ENCODE measurements at regions not wholly inside any gene's neighbourhood (a gene's known extent, or its start where the extent isn't known, plus 50 kb on each side); places are given as distances from the start of the nearest gene placed in this dataset.
"Not testable (repeated sequence)": the region's sequence is repeated elsewhere in the genome, so short reads cannot be mapped to it uniquely, and the experiment has no call there.

DNA sequence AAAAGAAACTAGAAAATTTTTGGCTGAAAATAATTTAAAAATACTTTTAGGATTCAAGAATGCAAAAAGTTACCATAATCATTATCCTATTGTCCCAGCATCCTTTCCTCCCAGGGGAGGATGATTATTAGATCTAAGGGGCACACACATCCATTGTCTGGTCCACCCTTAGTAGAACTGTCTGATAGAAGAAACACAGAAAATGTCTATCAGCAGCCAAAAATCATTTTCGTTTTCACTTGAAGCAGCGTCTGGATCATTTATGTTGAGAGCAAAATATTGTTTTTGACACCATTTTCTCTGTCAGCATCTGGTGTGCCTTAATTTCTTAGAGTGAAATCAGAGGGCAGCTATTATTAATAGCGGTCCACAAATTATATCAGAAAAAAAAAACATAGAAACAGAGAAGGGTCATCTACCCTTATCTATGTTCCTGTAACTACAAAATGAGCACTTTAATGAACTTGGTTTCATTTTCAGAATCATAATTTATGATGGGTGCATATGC lies 446.3 kb downstream of the TRAM1L1 start:
- DNase-seq, result no peak

DNA sequence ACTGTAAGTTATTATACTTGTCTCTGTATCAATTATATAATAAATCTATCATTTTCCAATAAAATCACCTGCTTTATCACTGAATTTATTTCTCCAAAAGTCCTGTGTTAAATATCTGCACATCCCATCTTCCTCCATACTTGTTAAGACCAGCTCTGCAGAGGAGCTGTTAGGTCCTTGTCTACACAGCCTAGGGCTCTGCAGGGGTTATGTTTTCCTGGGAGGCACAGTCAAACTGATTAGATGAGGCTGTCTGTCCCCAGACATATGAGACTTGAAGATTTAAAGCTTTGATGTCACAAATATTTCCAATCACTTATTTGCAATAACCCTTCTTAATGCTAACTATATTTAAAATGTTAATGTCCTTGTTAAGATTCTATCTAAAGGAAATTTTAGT lies 446.8 kb downstream of the TRAM1L1 start:
- no peak for DNase-seq

DNA sequence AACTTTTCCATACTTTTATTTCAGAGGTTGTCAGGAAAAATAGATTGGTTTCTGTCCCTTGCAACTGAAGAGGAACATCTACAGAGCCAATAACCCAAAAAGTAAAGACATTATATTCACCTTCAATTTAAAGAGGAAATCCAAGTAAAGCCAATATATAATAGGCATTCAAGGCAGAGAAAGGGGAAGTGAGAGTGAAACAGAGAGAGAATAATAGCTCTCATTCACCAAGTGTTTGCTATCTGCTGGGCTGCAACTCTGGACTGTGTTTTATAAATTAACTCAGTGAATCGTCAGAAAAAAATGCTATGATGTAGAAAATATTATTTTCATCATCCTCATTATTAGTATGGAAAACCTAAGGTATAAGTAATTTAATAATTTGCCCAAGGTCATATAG lies 448.5 kb downstream of the TRAM1L1 start:
- DNase-seq, result no peak

DNA sequence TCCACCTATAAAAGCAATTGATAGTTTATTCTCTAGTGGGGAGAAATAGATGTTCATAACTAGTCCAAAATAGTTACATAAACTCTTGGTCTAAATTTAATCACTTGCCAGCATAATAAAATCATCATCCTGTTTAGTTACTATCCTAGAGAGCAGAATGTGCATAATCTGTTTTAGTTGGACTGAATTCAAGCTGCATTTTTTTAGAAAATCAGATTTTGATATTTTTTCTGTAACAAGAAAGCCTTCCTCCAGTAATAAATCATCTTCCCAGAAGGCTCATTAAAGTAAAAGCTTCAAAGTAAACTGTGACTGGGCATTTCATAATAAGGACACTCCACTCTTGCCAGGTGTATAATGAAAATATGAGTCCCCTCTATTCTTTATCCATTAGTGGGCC lies 453.1 kb downstream of the TRAM1L1 start:
- no peak for DNase-seq

- DNase-seq, result no peak
Observed at GRCh38 chr4:116628598-116628997, 456.8 kb downstream of the TRAM1L1 start.

GRCh38 chr4:116627545-116627944 lies 457.8 kb downstream of the TRAM1L1 start:
- no peak for DNase-seq

DNA sequence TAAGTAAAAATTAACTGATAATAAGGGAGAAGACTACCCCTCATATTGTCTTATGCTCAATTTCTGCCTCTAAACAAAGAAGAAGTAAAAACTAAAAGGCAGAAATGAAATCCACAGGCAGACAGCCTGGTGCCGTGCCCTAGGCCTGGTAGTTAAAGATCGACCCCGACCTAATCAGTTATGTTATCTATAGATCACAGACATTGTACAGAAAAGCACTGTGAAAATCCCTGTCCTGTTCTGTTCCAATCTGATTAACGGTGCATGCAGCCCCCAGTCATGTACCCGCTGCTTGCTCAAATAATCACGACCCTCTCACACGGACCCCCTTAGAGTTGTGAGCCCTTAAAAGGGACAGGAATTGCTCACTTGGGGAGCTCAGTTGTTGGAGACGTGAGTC lies 465.9 kb downstream of the TRAM1L1 start:
- DNase-seq, result not testable (repeated sequence)

DNA sequence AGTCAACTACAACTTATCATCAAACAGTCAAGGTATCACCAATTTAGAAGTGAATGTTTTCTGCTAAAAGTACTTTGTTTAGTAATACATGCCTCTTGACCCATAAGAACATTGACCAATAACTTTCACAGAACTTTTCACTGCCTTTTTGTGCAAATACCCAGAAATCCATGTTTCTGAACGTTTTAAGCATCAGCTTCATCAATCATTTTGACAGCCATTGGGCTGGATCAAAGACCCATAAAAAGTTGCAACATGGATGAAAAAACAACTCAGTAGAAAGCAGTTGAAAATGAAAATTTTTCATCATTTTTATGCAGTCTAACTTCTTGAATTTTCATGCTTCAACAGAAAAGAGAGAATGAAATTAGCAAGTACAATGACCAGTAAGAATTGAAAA lies 466.7 kb downstream of the TRAM1L1 start:
- DNase-seq, result no peak

DNA sequence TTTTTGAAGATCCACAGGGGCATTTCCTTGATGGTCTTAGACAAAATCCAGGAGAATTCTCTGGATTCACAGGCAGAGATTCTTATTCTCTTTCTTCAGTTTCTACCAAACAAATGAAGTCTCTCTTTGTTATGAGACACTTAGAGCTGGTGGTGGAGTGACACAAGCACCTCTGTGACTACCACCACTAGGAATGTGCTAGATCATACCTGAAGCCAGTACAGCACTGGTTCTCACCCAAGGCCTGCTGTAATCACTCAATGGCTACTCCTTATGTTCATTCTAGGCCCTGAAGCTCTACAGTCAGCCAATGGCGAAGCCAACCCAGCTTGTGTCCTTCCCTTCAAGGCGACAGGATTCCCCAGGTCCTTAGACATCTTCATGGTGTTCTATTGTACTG lies 482.3 kb downstream of the TRAM1L1 start:
- DNase-seq, result no peak

- DNase-seq, result no peak
Observed at GRCh38 chr4:116599859-116600258, 485.5 kb downstream of the TRAM1L1 start.

DNA sequence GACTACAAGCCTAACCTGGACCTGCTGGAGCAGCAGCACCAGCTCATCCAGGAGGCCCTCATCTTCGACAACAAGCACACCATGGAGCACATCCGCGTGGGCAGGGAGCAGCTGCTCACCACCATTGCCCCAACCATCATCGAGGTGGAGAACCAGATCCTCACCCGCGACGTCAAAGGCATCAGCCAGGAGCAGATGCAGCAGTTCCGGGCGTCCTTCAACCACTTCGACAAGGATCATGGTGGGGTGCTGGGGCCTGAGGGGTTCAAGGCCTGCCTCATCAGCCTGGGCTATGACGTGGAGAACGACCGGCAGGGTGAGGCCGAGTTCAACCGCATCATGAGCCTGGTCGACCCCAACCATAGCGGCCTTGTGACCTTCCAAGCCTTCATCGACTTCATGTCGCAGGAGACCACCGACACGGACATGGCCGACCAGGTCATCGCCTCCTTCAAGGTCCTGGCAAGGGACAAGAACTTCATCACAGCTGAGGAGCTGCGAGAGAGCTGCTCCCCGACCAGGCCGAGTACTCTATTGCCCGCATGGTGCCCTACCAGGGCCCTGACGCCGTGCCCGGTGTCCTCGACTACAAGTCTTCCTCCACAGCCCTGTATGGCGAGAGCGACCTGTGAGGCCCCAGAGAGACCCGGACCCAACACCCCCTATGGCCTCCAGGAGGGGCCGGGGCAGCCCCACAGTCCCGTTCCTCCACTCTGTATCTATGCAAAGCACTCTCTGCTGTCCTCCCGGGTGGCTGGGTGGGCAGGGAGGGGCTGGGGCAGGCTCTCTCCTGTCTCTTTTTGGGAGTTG lies 486.2 kb downstream of the TRAM1L1 start:
- no peak for DNase-seq

- no peak for DNase-seq
Observed at GRCh38 chr4:116598155-116598979, 487.0 kb downstream of the TRAM1L1 start.

GRCh38 chr4:116590648-116591047 lies 494.7 kb downstream of the TRAM1L1 start:
- DNase-seq, result no peak

DNA sequence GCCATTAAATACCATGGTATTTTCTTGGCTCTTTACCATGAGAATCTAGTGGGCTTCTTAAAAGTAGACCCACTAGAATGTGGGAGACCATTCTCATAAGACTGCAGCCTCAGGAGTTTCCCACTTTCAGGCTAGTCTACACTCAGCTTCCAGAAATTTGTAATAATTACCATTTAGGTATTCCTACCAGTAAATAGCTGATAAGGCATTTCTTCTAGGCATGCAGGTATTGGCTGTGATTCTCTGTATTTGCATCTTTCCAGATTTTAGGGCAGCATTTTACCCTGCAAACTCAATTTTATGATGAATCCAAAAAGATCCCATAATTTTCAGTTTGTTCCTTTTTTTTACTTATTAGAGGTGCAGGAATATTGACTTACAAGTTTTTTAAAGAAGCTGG lies 496.6 kb downstream of the TRAM1L1 start:
- no peak for DNase-seq

DNA sequence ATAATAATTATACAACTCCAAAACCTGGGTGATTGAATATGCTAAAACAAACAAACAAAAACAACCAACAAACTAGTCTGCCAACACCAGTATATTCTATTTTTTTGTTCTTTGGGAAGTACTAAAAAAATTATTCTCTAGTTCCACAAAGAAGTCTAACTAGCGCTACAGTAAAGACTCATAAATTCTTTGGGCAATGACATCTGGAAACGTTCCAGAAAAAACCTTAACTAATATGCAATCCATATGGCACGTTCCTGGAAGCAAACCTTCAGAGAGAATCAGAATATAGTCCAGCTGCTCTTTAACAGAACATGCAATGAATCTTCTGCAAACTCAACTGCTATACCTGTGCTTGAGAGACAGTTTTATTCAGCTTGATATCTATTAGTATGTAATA lies 500.1 kb downstream of the TRAM1L1 start:
- no peak for DNase-seq

DNA sequence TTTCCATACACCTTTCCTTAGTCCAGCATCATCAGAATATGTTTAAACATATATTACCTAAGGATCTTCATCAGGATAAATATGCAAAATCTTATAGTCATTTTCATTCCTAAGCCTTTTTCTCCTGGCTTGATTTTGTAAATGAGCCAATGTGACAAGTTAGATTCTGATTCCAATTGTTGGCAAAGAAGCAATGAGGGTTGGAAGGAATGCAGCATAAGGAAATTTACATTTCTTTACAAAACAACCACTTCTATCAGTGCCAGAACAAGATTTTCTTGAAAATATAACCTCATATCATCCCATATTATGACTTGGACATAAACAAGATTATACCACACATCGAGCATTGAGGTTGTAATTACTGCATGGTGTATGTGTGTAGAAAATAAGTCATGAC lies 508.1 kb downstream of the TRAM1L1 start:
- no peak for DNase-seq

DNA sequence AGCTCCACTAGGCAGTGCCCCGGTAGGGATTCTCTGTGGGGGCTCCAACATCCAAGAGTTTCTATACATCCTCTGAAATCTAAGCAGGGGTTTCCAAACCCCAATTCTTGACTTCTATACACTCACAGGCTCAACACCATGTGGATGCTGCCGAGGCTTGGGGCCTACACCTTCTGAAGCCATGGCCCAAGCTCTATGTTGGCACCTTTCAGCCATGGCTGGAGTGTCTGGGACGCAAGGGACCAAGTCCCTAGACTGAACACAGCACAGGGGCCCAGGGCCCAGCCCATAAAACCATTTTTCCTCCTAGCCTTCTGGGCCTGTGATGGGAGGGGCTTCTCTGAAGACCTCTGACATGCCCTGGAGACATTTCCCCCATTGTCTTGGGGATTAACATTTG lies 511.8 kb downstream of the TRAM1L1 start:
- DNase-seq, result no peak

GRCh38 chr4:116561768-116562167 lies 523.6 kb downstream of the TRAM1L1 start:
- DNase-seq, result no peak

DNA sequence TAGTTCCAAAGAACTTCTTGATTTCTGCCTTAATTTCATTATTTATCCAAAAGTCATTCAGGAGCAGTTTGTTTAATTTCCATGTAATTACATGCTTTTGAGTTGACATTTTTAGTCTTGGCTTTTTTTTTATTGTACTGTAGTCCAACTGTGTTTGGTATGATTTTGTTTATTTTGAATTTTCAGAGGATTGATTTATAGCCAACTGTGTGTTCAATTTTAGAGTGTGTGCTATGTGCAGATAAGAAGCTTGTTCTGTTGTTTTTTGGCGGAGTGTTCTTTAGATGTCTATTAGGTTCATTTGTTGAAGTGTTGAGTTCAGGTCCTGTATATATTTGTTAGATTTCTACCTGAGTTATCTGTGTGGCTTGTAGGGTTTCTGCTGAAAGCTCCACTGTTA lies 533.6 kb downstream of the TRAM1L1 start:
- no peak for DNase-seq

GRCh38 chr4:116547632-116548031 lies 537.7 kb downstream of the TRAM1L1 start:
- DNase-seq, result no peak

DNA sequence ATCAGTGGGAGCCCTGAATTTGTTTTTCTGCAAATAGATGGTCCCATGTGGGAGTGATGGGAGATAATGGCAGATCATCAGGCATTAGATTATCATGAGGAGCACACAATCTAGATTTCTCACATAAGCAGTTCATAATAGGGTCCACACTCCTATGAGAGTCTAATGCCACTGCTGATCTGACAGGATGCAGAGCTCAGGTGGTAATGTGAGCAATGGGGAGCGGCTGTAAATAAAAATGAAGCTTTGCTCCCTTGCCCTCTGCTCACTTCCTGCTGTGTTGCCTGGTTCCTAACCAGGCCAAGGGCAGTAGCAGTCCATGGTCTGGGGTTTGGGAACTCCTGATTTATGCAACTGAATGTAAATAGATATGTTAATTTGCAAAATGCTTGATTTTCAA lies 538.6 kb downstream of the TRAM1L1 start:
- DNase-seq, result no peak

GRCh38 chr4:116544946-116545345 lies 540.4 kb downstream of the TRAM1L1 start:
- no peak for DNase-seq

DNA sequence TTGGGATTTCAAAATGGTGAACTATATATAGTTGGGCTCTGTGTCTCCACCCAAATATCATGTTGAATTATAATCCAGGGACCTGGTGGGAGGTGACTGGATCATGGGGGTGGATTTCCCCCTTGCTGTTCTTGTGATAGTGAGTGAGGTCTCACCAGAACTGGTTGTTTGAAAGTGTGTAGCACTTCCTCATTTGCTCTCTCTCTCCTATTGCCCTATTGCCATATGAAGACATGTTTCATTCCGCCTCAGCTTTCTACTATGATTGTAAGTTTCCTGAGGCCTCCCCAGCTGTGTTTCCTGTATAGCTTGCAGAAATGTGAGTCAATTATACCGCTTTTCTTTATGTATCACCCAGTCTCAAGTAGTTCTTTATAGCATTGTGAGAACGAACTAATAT lies 545.6 kb downstream of the TRAM1L1 start:
- no peak for DNase-seq

- no peak for DNase-seq
Observed at GRCh38 chr4:116537828-116538227, 547.5 kb downstream of the TRAM1L1 start.

Measured in bone marrow (tissue), 2 donors.